Suppressor macrophage (primary cell): ENCODE measurements at regions not wholly inside any gene's neighbourhood (a gene's known extent, or its start where the extent isn't known, plus 50 kb on each side); places are given as distances from the start of the nearest gene placed in this dataset.
A peak's percentile ranks its signal among the peaks of the same experiment; 100 is the strongest.
"Not testable (repeated sequence)": the region's sequence is repeated elsewhere in the genome, so short reads cannot be mapped to it uniquely, and the experiment has no call there.

Source experiments
- DNase-seq, 4 experiments: peaks; one replicate each; pipeline ENCODE4 v3.0.0-alpha.2; 2020 to 2022

DNA sequence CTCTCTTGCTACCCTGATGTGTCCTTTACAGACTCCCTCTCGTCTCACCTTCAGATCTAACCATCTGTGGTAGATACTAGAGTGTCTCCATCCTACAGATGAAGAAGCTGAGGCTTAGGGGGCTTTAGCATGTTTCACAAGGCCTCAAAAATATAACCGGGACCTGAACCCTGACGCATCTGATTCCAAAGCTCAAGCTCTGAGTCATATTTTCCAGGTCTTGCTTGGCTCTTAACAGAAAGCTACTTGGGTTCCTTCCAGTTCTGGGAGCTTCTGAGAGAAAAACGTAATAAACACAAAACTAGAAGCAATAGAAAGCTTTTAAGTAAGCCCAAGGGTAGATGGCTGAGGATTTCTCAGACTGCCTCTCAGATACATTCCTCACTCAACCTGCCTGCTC is 224.3 kb upstream of the EEF2KMT start:
- DNase-seq = no peak

- no peak for DNase-seq
Observed at GRCh38 chr16:5319799-5320198, 222.2 kb upstream of the EEF2KMT start.

DNA sequence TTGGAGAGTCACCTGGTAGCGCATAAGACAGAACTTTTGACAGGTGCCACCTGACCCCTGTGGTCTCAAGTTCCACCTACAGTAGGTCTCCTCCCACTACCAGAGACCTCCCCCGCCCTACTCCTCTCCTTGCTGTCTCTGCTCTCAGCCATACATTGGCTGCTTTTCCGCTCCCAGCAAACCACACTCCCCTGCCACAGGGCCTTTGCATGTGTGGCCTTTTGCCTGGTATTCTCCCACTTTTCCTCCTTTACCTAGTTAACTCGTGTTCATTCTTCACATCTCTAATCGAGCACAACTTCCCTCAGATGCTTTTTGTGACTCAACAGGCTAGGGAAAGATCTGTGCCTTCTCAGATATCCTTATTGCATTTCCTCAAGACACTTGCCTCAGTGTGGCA is 218.3 kb upstream of the EEF2KMT start:
- no peak for DNase-seq

DNA sequence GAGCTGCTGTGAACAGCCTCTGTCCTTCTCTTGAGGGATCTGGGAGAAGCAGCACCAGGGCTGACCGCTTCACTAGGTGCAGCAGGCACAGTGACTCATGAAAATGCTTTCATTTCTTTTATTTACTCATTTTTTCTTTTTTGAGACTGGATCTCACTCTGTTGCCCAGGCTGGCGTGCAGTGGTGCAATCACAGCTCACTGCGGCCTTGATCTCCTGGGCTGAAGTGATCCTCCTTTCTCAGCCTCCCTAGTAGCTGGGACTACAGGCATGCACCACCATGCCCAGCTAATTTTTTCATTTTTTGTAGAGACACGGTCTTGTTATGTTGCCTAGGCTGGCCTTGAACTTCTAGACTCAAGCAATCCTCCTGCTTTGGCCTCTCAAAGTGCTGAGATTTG is 216.8 kb upstream of the EEF2KMT start:
- no peak for DNase-seq

- no peak for DNase-seq
Observed at GRCh38 chr16:5309946-5310611, 212.5 kb upstream of the EEF2KMT start.

DNA sequence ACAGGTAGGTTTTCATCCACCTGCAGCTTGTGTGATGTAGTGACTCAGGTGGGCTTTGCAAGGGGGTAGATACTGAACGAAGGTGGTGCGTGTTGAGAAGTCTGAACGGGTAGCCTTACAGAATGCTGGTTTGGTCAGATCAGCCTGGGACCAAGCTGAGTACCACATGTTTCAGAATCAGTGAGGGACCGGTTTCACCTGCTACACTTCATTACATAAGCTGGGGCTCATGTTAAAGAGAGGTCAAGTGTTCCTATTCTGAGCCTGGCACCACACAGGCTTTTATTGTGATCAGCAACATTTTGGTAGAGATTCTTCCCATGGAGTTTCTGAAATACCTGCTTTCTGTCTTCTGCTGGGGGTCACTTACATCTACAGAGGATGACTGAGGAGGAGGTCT is 207.4 kb upstream of the EEF2KMT start:
- no peak for DNase-seq

GRCh38 chr16:5302372-5303114 is 204.9 kb upstream of the EEF2KMT start:
- DNase-seq = no peak

- DNase-seq = no peak
Observed at GRCh38 chr16:5298202-5298601, 200.6 kb upstream of the EEF2KMT start.

- DNase-seq = no peak
Observed at GRCh38 chr16:5296176-5296575, 198.6 kb upstream of the EEF2KMT start.

DNA sequence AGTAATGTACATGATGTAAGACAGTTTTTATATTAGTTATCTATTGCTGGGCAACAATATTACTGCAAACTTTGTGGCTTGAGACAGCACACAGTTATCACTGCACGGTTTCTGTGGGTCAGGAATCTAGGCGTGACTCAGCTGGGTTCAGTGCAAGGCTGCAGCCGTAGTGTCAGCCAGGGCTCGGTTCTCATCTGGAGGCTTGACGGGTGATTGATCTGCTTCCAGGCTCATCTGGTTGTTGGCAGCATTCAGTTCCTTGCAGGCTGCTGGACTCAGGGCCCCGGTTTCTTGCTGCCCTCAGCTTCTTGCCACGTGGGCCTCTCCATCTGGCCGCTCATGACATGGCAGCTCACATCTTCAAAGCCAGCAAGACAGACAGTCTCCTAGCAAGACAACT is 197.7 kb upstream of the EEF2KMT start:
- DNase-seq = not testable (repeated sequence)

DNA sequence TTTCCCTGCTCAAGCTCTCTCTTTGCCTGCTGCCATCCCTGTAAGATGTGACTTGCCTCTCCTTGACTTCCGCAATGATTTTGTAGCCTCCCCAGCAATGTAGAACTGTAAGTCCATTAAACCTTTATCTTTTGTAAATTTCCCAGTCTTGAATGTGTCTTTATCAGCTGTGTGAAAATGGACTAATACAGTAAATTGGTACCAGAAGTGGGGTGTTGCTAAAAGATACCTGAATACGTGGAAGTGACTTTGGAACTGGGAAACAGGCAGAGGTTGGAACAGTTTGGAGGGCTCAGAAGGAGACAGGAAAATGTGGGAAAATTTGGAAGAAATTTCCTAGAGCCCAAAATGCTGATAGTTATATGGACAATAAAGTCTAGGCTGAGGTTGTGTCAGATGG is 184.6 kb upstream of the EEF2KMT start:
- not testable (repeated sequence) for DNase-seq

DNA sequence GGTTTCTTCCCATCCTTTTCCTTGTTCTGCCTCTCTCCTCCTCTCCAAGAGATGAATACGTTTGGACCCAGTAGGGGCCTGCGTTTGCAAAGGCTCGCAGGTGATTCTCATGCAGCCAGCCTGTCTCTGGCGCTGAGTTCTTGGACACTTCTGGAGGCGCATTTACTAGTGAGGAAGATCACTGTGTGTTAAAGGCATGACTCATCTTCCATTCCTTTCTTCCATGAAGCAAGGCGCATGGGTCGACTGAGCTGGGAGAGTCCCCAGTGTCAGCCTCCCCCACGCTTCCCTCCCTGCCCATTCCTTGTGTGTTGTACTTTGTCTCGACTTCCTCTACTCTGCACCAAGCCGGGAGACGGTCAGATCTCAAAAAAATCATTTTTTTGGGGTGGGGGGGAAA is 159.9 kb upstream of the EEF2KMT start:
- DNase-seq = no peak

DNA sequence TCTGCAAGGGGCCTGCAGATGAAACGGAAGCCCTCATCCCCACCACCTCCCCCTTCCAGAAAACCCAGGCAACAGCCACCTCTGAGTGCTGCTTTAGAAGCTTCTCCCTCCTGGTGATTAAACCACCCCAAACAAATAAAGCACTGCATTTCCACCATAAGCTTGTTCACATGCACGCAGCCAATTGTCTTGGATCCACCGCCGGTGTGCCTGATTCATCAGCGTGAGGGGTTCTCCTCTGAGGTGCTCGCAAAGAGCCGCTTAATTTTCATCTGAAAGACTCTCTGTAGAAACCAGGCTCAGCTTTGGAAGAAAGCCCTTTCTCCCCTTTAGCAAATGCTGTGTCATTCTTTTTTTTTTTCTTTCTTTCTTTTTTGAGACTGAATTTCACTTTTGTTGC is 155.2 kb upstream of the EEF2KMT start:
- DNase-seq = no peak

GRCh38 chr16:5247403-5247802 is 149.8 kb upstream of the EEF2KMT start:
- not testable (repeated sequence) for DNase-seq

- not testable (repeated sequence) for DNase-seq
Observed at GRCh38 chr16:5240278-5240626, 142.7 kb upstream of the EEF2KMT start.

DNA sequence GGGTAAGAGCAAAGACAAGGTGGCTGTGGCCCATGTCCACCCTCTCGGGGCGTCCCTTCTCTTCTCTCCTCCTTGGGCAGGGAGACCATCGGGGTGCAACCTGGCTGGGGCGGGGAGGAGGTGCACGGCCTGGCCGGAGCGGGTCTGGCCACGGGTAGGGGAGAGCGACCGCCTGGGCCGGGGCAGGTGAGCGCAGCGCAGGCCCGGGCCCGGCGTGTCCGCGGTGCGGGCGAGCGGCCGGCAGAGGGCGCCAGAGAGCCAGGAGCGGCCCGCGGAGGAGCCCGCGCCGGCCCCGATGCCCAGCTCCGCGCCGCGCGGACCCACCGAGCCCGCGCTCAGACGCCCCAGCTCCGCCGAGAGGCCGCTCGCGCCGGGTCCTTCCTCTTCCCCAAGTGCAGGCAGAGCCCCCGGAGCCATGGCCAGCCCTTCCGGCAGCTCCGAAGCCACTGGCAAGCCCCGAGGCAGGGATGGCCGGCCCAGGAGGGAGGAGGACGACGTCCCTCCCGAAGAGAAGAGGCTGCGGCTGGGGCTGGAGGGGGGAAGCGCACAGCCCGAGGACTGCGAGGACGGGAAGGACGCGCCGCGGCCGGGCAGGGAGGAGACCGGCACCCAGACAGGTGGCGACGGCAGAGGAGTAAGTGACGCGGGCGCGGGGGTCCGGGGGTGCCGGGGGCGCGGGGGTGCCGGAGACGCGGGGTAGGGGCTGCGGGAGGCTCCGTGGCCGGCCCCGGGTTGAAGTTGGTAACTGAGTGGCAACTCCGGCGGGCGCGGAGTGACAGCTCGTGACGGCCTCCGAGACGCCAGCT is 142.1 kb upstream of the EEF2KMT start:
- peak; percentile 27 to 72 (median 54) for DNase-seq

DNA sequence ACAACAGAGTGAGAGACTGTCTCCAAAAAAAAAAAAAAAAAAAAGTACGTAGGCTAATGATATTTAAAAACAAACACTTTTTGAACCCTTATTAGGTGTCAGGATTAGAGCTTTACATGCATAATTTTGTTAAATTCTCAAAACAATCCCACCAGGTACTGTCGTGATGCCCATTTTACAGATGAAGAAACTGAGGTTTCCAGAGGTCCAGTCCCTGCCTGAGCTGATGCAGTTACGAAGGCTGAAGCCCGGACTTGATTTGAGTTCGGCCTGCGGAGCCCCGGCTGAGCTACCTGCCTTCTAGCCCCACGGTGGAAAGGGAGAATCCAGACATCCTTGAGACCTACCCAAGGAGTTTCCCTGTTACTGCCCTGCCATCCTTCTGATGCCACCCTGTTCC is 137.5 kb upstream of the EEF2KMT start:
- no peak for DNase-seq

GRCh38 chr16:5234295-5235050 is 136.9 kb upstream of the EEF2KMT start:
- DNase-seq = no peak

DNA sequence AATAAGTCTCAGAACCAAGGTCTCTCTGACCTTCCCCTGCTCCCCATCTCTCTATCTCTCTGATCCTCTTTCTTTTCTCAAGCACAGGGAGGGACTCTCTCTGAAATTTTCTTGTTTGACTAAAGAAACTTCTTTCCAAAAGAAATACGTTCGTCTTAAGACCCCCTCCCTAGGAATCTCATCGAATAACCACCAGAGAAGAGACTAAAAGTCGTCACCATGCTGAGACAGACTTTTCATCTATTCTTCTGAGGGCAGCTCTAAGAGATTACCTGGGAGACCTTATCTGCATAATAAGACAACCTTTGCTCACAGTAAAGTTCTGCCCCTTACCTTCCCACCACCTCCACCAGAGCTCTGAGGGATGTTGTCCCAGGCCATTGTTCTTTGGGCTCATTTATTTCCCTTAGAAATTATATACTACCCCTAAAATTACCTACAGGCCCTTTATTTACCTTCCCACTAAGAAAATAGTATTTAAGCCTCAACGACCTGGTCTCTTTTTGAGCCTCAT is 133.7 kb upstream of the EEF2KMT start:
- no peak for DNase-seq

DNA sequence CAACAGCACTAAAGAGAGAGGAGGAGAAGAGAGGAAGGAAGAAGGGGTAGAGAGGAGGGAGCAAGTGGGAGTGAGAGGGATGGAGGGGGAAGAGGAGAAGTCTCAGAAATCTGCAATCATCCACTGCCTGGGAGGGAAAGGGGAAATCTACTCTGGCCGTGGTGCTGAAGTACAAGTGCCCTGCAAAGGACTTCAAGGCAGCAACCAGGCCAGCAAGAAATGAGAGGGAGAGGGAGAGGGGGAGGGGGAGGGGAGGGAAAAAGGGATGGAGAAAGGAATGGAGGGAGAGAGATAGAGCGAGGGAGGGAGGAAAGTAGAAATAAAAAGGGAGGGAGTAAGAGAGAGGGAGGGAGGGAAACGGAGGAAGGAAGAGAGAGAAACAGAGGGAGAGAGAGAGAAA is 130.8 kb upstream of the EEF2KMT start:
- no peak for DNase-seq

DNA sequence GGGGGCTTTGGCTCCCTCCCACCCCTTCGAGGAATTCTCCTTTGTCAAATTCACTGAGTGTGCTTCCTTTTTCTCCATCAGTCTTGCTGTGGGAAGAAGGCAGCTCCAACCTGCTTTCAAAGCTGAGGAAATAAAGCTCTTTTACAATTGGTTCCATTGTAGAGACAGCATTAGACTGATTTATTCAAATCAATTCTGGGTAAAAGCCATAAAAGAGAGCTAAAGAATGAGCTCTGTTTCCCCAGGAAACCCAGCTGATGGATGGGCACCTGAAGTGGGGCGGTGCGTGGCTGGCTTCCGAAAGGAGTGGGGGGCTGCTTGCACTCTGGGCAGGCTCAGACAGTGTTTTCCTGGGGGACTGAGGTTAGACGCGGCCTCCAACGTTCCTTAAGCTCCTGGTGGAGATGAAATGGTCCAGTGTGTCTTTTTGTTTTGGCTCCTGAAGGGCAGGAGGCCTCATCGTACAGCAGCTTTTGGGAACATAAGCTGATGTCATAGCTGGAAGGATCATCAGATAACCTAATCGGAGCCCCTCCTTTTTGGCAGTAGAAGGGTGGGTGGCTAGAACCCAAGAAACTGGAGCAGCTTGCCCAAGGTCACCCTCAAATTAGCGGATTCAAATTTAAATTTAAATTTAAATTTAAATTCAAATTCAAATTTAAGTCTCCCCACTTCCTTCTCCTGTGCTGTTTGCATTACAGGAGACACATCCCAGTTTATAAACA is 128.5 kb upstream of the EEF2KMT start:
- DNase-seq = no peak

- DNase-seq = no peak
Observed at GRCh38 chr16:5222761-5223160, 125.2 kb upstream of the EEF2KMT start.
